ENCODE measurements at regions not wholly inside any gene's neighbourhood (a gene's known extent, or its start where the extent isn't known, plus 50 kb on each side); places are given as distances from the start of the nearest gene placed in this dataset.

GRCh38 chr3:187964760-187965159, 189.2 kb upstream of the LPP start:
- TF ChIP-seq ZNF274 (IDR thresholded peaks at IDR 0.05; ENCODE audit: low read depth, low read length) (no peak), YY1 (IDR thresholded peaks at IDR 0.05; ENCODE audit: insufficient read depth, insufficient read length) (no peak), SUZ12 (IDR thresholded peaks at IDR 0.05; ENCODE audit: extremely low read depth, insufficient read depth, insufficient read length) (no peak)
